Loucy (cell line): ENCODE measurements at regions not wholly inside any gene's neighbourhood (a gene's known extent, or its start where the extent isn't known, plus 50 kb on each side); places are given as distances from the start of the nearest gene placed in this dataset.

ENCODE experiments used
- H2AFZ ChIP-seq: fragments of 200-600 bp; sonication (generic); 2 replicates; pipeline ENCODE4 v1.6.0; 2016; ENCODE audit warnings: antibody characterized with exemption, mild to moderate bottlenecking, low read length, moderate library complexity
- H3F3A ChIP-seq: fragments of 200-600 bp; 2 replicates; pipeline ENCODE4 v1.6.0; 2016; ENCODE audit warnings: antibody characterized with exemption, low read depth, mild to moderate bottlenecking
- H3K27me3 ChIP-seq: fragments of 200-600 bp; sonication (generic); 2 replicates; pipeline ENCODE4 v1.6.1; 2014; ENCODE audit warnings: low read length, mild to moderate bottlenecking; ENCODE audit not compliant: insufficient read depth, poor library complexity, severe bottlenecking
- H3K36me3 ChIP-seq: fragments of 200-600 bp; sonication (generic); 2 replicates; pipeline ENCODE4 v1.6.1; 2016; ENCODE audit warnings: low read length; ENCODE audit not compliant: insufficient read depth
- H3K4me1 ChIP-seq: fragments of 200-600 bp; sonication (generic); 2 replicates; pipeline ENCODE4 v1.5.1; 2014; ENCODE audit warnings: low read length, mild to moderate bottlenecking; ENCODE audit not compliant: insufficient read depth, poor library complexity, severe bottlenecking
- H3K4me2 ChIP-seq: fragments of 200-600 bp; sonication (generic); 2 replicates; pipeline ENCODE4 v1.6.0; 2014; ENCODE audit warnings: antibody characterized with exemption, low read length, low read depth, mild to moderate bottlenecking; ENCODE audit not compliant: poor library complexity, severe bottlenecking
- H3K4me3 ChIP-seq: fragments of 200-600 bp; sonication (generic); 2 replicates; pipeline ENCODE4 v1.5.1; 2014; ENCODE audit warnings: low read length, mild to moderate bottlenecking, mixed read lengths; ENCODE audit not compliant: poor library complexity, severe bottlenecking
- H3K79me2 ChIP-seq: fragments of 200-600 bp; sonication (generic); 2 replicates; pipeline ENCODE4 v1.6.1; 2014; ENCODE audit warnings: low read length; ENCODE audit not compliant: insufficient read depth
- H3K9ac ChIP-seq: fragments of 200-600 bp; sonication (generic); 2 replicates; pipeline ENCODE4 v1.6.0; 2014; ENCODE audit warnings: mild to moderate bottlenecking, low read depth, low read length, moderate library complexity; ENCODE audit not compliant: poor library complexity, severe bottlenecking
- H3K9me2 ChIP-seq: fragments of 200-600 bp; sonication (generic); replicated peaks from 2 replicates; pipeline ENCODE4 v1.6.1; 2016; ENCODE audit warnings: low read depth, low read length, mixed read lengths
- H3K9me3 ChIP-seq: fragments of 200-600 bp; sonication (generic); 2 replicates; pipeline ENCODE4 v1.6.1; 2014; ENCODE audit warnings: mild to moderate bottlenecking, antibody characterized with exemption, low read length, low read depth; ENCODE audit not compliant: insufficient read depth
- H4K20me1 ChIP-seq: fragments of 200-600 bp; sonication (generic); 2 replicates; pipeline ENCODE4 v1.6.0; 2014; ENCODE audit warnings: antibody characterized with exemption, low read length, mild to moderate bottlenecking; ENCODE audit not compliant: insufficient read depth, poor library complexity, severe bottlenecking
- EZH2phosphoT487 ChIP-seq: fragments of 200-600 bp; IDR thresholded peaks from 2 replicates; pipeline ENCODE4 v1.6.1; 2018; ENCODE audit warnings: antibody characterized with exemption, mild to moderate bottlenecking, moderate library complexity, borderline replicate concordance
- TF ChIP-seq, protein P1 (sequence below): fragments of 200-600 bp; sonication (generic); conservative IDR thresholded peaks from 2 replicates; pipeline ENCODE4 v1.5.1; 2014; ENCODE audit warnings: mild to moderate bottlenecking, antibody characterized with exemption, low read length

GRCh38 chr6:156613996-156614395 lies 163.2 kb upstream of the ARID1B start:
- Histone ChIP-seq H3K36me3 (no peaks in the 10 kb centered on the region), H3K9me2 (no peaks in the 10 kb centered on the region), H3K9ac (no peak overlapping the region), H3K4me1 (no peaks in the 10 kb centered on the region), H3K9me3 (peaks cover 25% of the 10 kb centered on the region), H3F3A (no peaks in the 10 kb centered on the region), H3K27me3 (no peaks in the 10 kb centered on the region), H4K20me1 (no peaks in the 10 kb centered on the region), H3K4me3 (no peak overlapping the region), H2AFZ (no peak overlapping the region), H3K79me2 (no peaks in the 10 kb centered on the region), H3K4me2 (no peak overlapping the region)
- TF ChIP-seq EZH2phosphoT487: no peak
- TF ChIP-seq, protein P1, sequence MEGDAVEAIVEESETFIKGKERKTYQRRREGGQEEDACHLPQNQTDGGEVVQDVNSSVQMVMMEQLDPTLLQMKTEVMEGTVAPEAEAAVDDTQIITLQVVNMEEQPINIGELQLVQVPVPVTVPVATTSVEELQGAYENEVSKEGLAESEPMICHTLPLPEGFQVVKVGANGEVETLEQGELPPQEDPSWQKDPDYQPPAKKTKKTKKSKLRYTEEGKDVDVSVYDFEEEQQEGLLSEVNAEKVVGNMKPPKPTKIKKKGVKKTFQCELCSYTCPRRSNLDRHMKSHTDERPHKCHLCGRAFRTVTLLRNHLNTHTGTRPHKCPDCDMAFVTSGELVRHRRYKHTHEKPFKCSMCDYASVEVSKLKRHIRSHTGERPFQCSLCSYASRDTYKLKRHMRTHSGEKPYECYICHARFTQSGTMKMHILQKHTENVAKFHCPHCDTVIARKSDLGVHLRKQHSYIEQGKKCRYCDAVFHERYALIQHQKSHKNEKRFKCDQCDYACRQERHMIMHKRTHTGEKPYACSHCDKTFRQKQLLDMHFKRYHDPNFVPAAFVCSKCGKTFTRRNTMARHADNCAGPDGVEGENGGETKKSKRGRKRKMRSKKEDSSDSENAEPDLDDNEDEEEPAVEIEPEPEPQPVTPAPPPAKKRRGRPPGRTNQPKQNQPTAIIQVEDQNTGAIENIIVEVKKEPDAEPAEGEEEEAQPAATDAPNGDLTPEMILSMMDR: no peak

GRCh38 chr6:156612361-156612760 lies 164.8 kb upstream of the ARID1B start:
- H3F3A ChIP-seq: no peaks in the 10 kb centered on the region
- H2AFZ ChIP-seq: no peak overlapping the region
- no peaks in the 10 kb centered on the region for H3K9me2 ChIP-seq
- H4K20me1 ChIP-seq: no peaks in the 10 kb centered on the region
- H3K4me1 ChIP-seq: no peaks in the 10 kb centered on the region
- no peak overlapping the region for H3K4me2 ChIP-seq
- no peaks in the 10 kb centered on the region for H3K27me3 ChIP-seq
- no peaks in the 10 kb centered on the region for H3K79me2 ChIP-seq
- H3K4me3 ChIP-seq: no peak overlapping the region
- no peaks in the 10 kb centered on the region for H3K36me3 ChIP-seq
- peaks cover 25% of the 10 kb centered on the region for H3K9me3 ChIP-seq
- TF ChIP-seq EZH2phosphoT487: no peak
- no peak overlapping the region for H3K9ac ChIP-seq

GRCh38 chr6:156602066-156602385 lies 175.2 kb upstream of the ARID1B start:
- Histone ChIP-seq H3K9me2 (no peaks in the 10 kb centered on the region), H3K9ac (no peak overlapping the region), H3F3A (no peaks in the 10 kb centered on the region), H3K79me2 (no peaks in the 10 kb centered on the region), H3K27me3 (no peaks in the 10 kb centered on the region), H3K36me3 (no peaks in the 10 kb centered on the region), H2AFZ (no peak overlapping the region), H3K9me3 (no peaks in the 10 kb centered on the region; the same call in 1 of the 2 replicates), H3K4me1 (no peaks in the 10 kb centered on the region), H3K4me2 (no peak overlapping the region), H3K4me3 (no peak overlapping the region), H4K20me1 (no peaks in the 10 kb centered on the region)
- TF ChIP-seq EZH2phosphoT487: no peak

- Histone ChIP-seq H3K4me2 (no peak overlapping the region), H3K4me1 (no peaks in the 10 kb centered on the region), H3K36me3 (no peaks in the 10 kb centered on the region), H3K9me2 (no peaks in the 10 kb centered on the region), H3K9ac (no peak overlapping the region), H3K9me3 (no peaks in the 10 kb centered on the region; the same call in 1 of the 2 replicates), H4K20me1 (no peaks in the 10 kb centered on the region), H3K4me3 (no peak overlapping the region), H3K27me3 (no peaks in the 10 kb centered on the region), H3K79me2 (no peaks in the 10 kb centered on the region), H3F3A (no peaks in the 10 kb centered on the region), H2AFZ (no peak overlapping the region)
- TF ChIP-seq, protein P1: no peak
- no peak for TF ChIP-seq EZH2phosphoT487
These were observed 175.8 kb upstream of the ARID1B start for GRCh38 chr6:156601152-156602065.
